ENCODE measurements at regions not wholly inside any gene's neighbourhood (a gene's known extent, or its start where the extent isn't known, plus 50 kb on each side); places are given as distances from the start of the nearest gene placed in this dataset.

DNA sequence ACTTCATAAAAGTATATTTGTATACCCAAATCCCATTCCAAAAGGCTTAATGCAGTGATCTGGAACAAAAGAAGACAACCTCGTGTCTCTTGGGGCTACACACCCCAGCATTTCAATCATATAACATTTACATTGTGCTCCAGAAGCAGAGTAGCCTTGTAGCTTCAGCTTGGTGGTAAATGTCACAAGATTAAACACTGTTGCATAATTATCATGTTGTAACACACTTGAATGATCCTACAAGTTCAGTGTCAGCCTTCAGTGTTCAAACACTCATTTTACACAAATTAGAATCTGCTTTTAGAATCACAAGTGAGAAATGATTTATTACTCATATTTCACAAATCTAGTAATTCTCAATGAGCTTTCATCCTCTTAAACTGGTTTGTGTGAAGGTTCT is 122.6 kb downstream of the CNTN3 start:
- TF ChIP-seq, protein P1, sequence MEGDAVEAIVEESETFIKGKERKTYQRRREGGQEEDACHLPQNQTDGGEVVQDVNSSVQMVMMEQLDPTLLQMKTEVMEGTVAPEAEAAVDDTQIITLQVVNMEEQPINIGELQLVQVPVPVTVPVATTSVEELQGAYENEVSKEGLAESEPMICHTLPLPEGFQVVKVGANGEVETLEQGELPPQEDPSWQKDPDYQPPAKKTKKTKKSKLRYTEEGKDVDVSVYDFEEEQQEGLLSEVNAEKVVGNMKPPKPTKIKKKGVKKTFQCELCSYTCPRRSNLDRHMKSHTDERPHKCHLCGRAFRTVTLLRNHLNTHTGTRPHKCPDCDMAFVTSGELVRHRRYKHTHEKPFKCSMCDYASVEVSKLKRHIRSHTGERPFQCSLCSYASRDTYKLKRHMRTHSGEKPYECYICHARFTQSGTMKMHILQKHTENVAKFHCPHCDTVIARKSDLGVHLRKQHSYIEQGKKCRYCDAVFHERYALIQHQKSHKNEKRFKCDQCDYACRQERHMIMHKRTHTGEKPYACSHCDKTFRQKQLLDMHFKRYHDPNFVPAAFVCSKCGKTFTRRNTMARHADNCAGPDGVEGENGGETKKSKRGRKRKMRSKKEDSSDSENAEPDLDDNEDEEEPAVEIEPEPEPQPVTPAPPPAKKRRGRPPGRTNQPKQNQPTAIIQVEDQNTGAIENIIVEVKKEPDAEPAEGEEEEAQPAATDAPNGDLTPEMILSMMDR (IDR thresholded peaks at IDR 0.05; ENCODE audit: low read depth, low read length) = no peak
- H3K4me3 ChIP-seq (ENCODE audit: low read depth, low read length) = no peak overlapping the region

DNA sequence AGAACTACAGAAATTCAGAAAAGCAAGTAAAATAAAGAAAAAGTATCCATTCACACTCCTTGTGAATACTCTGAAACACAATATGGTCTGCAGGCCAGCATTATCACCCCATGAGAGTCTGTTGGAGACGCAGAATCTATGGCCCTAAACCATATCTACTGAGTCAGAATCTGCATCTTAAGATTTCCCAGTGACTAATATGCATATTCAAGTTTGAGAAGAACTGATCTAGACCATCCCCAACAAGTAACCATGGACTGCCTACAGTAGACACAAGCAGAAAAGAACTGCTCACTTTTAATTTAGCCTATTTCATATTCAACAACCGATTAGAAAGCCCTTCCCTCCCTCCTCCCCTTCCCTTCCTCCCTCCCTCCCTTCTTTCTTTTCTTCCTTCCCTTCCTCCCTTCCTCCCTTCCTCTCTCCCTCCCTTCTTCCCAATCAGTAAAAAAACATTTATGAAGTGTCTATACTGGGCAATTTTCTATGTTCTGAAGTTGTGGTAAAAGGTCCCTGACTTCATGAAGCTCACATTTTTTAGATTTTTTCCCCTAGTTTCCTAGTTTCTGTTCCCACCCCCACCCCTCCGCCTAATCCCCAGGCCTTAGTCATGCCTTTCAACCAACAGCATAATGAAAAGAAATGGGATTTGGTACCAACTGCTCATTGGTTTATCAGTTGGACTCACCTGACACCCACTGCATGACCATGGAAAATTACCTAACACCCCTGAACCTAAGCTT is 125.2 kb downstream of the CNTN3 start:
- TF ChIP-seq, protein P1 (IDR thresholded peaks at IDR 0.05; ENCODE audit: low read depth, low read length) = no peak
- no peak overlapping the region for H3K4me3 ChIP-seq (ENCODE audit: low read depth, low read length)

DNA sequence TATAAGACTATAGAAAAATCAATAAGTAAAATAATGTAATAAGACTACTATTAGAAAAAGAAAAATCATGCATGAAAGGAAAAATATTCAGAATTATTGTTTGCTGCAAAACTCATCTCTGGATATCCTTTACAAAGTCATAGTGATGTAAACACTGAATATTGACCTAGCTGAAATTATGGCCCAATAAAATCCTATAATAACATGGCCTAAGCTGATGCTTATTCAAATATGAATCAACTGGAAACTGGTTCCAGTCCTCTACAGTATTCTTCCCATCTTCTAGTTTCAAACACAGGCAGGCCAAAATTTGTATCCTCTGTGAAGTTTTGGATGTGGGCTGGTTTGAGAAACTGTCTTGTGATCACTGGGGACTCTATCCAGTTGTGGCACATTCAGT is 134.5 kb downstream of the CNTN3 start:
- TF ChIP-seq, protein P1 (IDR thresholded peaks at IDR 0.05; ENCODE audit: low read depth, low read length) = no peak
- H3K4me3 ChIP-seq (ENCODE audit: low read depth, low read length) = no peak overlapping the region

DNA sequence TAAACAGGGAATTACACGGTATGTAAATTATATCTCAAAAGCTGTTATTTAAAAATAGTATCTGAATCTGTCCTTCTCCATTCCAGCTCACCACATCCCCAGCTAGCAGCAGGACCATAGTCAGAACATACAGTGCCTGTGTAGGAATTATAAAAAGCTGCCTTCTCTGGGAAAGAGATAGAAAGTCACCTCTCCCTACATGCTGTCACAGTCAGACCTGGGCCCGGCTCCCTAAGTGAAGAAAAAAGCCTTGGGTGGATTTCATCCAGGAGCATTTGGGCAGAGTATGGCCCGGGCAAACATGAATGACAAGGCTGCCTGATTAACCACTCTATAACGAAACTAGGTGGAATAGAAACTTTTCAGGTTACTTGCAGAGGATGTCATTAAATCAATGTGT is 144.1 kb downstream of the CNTN3 start:
- no peak overlapping the region for H3K4me3 ChIP-seq (ENCODE audit: low read depth, low read length)
- TF ChIP-seq, protein P1 (IDR thresholded peaks at IDR 0.05; ENCODE audit: low read depth, low read length) = no peak

- TF ChIP-seq, protein P1 (IDR thresholded peaks at IDR 0.05; ENCODE audit: low read depth, low read length) = no peak
- H3K4me3 ChIP-seq (ENCODE audit: low read depth, low read length) = no peak overlapping the region
Measured at GRCh38 chr3:74469713-74470112, 144.7 kb downstream of the CNTN3 start.

- TF ChIP-seq, protein P1 (IDR thresholded peaks at IDR 0.05; ENCODE audit: low read depth, low read length) = no peak
- H3K4me3 ChIP-seq (ENCODE audit: low read depth, low read length) = no peak overlapping the region
Measured at GRCh38 chr3:74469151-74469550, 145.3 kb downstream of the CNTN3 start.

- H3K4me3 ChIP-seq (ENCODE audit: low read depth, low read length) = no peak overlapping the region
- TF ChIP-seq, protein P1 (IDR thresholded peaks at IDR 0.05; ENCODE audit: low read depth, low read length) = no peak
Measured at GRCh38 chr3:74465715-74466410, 148.6 kb downstream of the CNTN3 start.

Measured in WI38 (cell line).